ENCODE measurements at regions not wholly inside any gene's neighbourhood (a gene's known extent, or its start where the extent isn't known, plus 50 kb on each side); places are given as distances from the start of the nearest gene placed in this dataset.
A peak's percentile ranks its signal among the peaks of the same experiment; 100 is the strongest.

GRCh38 chr3:152202976-152203626 lies 65.6 kb upstream of the MBNL1 start:
- Histone ChIP-seq H2BK15ac (ENCODE audit: low read depth, poor library complexity, severe bottlenecking) (no peak overlapping the region), H3K27ac (ENCODE audit: low read length, poor library complexity, severe bottlenecking) (peak overlapping the region; percentile 84), H2AK5ac (ENCODE audit: low read length, severe bottlenecking) (no peak overlapping the region), H3K9me3 (ENCODE audit: control insufficient read depth, low read length) (no peaks in the 10 kb centered on the region), H3K14ac (ENCODE audit: low read length in 2 of 2) (no peak overlapping the region), H3K9ac (ENCODE audit: low read length) (peak overlapping the region; percentile 83), H3K36me3 (ENCODE audit: control insufficient read depth in 1 of 2, insufficient read depth in 2 of 2, low read depth in 1 of 2, low read length in 2 of 2) (no peaks in the 10 kb centered on the region), H2BK5ac (ENCODE audit: low read depth, low read length, poor library complexity, severe bottlenecking) (no peak overlapping the region), H3K18ac (ENCODE audit: low read depth in 1 of 2, low read length in 2 of 2) (no peak overlapping the region), H3K23ac (ENCODE audit: low read length in 2 of 2) (no peak overlapping the region), H2BK12ac (ENCODE audit: low read length in 2 of 2) (no peak overlapping the region), H3K4me1 (ENCODE audit: control insufficient read depth, insufficient read depth, low read depth, low read length) (peaks cover 2% of the 10 kb centered on the region), H3K79me1 (replicated peaks; ENCODE audit: low read length, poor library complexity, severe bottlenecking) (peaks cover 2% of the 10 kb centered on the region), H4K91ac (ENCODE audit: low read length) (no peak overlapping the region), H4K8ac (ENCODE audit: low read length) (no peak overlapping the region), H3K4me3 (ENCODE audit: insufficient read depth in 1 of 2, low read depth in 1 of 2, low read length in 2 of 2) (peak overlapping the region in 1 of 2 experiments; percentile 33), H3K4ac (ENCODE audit: low read depth in 1 of 2, low read length in 2 of 2) (no peak overlapping the region), H2AFZ (ENCODE audit: low read depth, low read length) (no peak overlapping the region), H3K27me3 (ENCODE audit: control insufficient read depth in 1 of 2, insufficient read depth in 1 of 2, low read length in 2 of 2) (no peaks in the 10 kb centered on the region), H2BK120ac (ENCODE audit: low read depth, low read length) (no peak overlapping the region), H3K4me2 (ENCODE audit: low read length, poor library complexity, severe bottlenecking) (no peak overlapping the region)
- 100% methylated on average over 1 of the region's 3 CpGs for WGBS
- no peak for DNase-seq

- Histone ChIP-seq H3K4me2 (ENCODE audit: low read length, poor library complexity, severe bottlenecking) (no peak overlapping the region), H2BK12ac (ENCODE audit: low read length in 2 of 2) (no peak overlapping the region), H2BK5ac (ENCODE audit: low read depth, low read length, poor library complexity, severe bottlenecking) (no peak overlapping the region), H3K18ac (ENCODE audit: low read depth in 1 of 2, low read length in 2 of 2) (no peak overlapping the region), H3K79me1 (replicated peaks; ENCODE audit: low read length, poor library complexity, severe bottlenecking) (peaks cover 2% of the 10 kb centered on the region), H2BK15ac (ENCODE audit: low read depth, poor library complexity, severe bottlenecking) (no peak overlapping the region), H3K23ac (ENCODE audit: low read length in 2 of 2) (no peak overlapping the region), H3K14ac (ENCODE audit: low read length in 2 of 2) (no peak overlapping the region), H3K4me1 (ENCODE audit: control insufficient read depth, insufficient read depth, low read depth, low read length) (peaks cover 2% of the 10 kb centered on the region), H3K4ac (ENCODE audit: low read depth in 1 of 2, low read length in 2 of 2) (no peak overlapping the region), H4K8ac (ENCODE audit: low read length) (no peak overlapping the region), H3K9me3 (ENCODE audit: control insufficient read depth, low read length) (no peaks in the 10 kb centered on the region), H2AK5ac (ENCODE audit: low read length, severe bottlenecking) (no peak overlapping the region), H4K91ac (ENCODE audit: low read length) (no peak overlapping the region), H3K9ac (ENCODE audit: low read length) (peak overlapping the region; percentile 83), H3K27ac (ENCODE audit: low read length, poor library complexity, severe bottlenecking) (peak overlapping the region; percentile 84), H3K36me3 (ENCODE audit: control insufficient read depth in 1 of 2, insufficient read depth in 2 of 2, low read depth in 1 of 2, low read length in 2 of 2) (no peaks in the 10 kb centered on the region), H3K27me3 (ENCODE audit: control insufficient read depth in 1 of 2, insufficient read depth in 1 of 2, low read length in 2 of 2) (no peaks in the 10 kb centered on the region), H3K4me3 (ENCODE audit: insufficient read depth in 1 of 2, low read depth in 1 of 2, low read length in 2 of 2) (peak overlapping the region in 1 of 2 experiments; percentile 33), H2BK120ac (ENCODE audit: low read depth, low read length) (no peak overlapping the region), H2AFZ (ENCODE audit: low read depth, low read length) (no peak overlapping the region)
- DNase-seq: no peak
- no CpG with 5 or more reads among the region's 1 CpG for WGBS
Measured at GRCh38 chr3:152203652-152204051, 65.1 kb upstream of the MBNL1 start.

- peak overlapping the region; percentile 83 for H3K9ac ChIP-seq (ENCODE audit: low read length)
- H4K8ac ChIP-seq (ENCODE audit: low read length): no peak overlapping the region
- H3K4me2 ChIP-seq (ENCODE audit: low read length, poor library complexity, severe bottlenecking): no peak overlapping the region
- no peak overlapping the region for H2BK15ac ChIP-seq (ENCODE audit: low read depth, poor library complexity, severe bottlenecking)
- no peak overlapping the region for H2AK5ac ChIP-seq (ENCODE audit: low read length, severe bottlenecking)
- peaks cover 2% of the 10 kb centered on the region for H3K79me1 ChIP-seq (replicated peaks; ENCODE audit: low read length, poor library complexity, severe bottlenecking)
- no CpG with 5 or more reads among the region's 2 CpGs for WGBS
- H4K91ac ChIP-seq (ENCODE audit: low read length): no peak overlapping the region
- no peaks in the 10 kb centered on the region for H3K9me3 ChIP-seq (ENCODE audit: control insufficient read depth, low read length)
- H2BK120ac ChIP-seq (ENCODE audit: low read depth, low read length): no peak overlapping the region
- H2AFZ ChIP-seq (ENCODE audit: low read depth, low read length): no peak overlapping the region
- no peaks in the 10 kb centered on the region for H3K36me3 ChIP-seq (ENCODE audit: control insufficient read depth in 1 of 2, insufficient read depth in 2 of 2, low read depth in 1 of 2, low read length in 2 of 2)
- H3K4me1 ChIP-seq (ENCODE audit: control insufficient read depth, insufficient read depth, low read depth, low read length): peaks cover 2% of the 10 kb centered on the region
- no peak overlapping the region for H3K18ac ChIP-seq (ENCODE audit: low read depth in 1 of 2, low read length in 2 of 2)
- H2BK5ac ChIP-seq (ENCODE audit: low read depth, low read length, poor library complexity, severe bottlenecking): no peak overlapping the region
- H3K27me3 ChIP-seq (ENCODE audit: control insufficient read depth in 1 of 2, insufficient read depth in 1 of 2, low read length in 2 of 2): no peaks in the 10 kb centered on the region
- H2BK12ac ChIP-seq (ENCODE audit: low read length in 2 of 2): no peak overlapping the region
- H3K4me3 ChIP-seq (ENCODE audit: insufficient read depth in 1 of 2, low read depth in 1 of 2, low read length in 2 of 2): no peak overlapping the region
- H3K4ac ChIP-seq (ENCODE audit: low read depth in 1 of 2, low read length in 2 of 2): no peak overlapping the region
- H3K23ac ChIP-seq (ENCODE audit: low read length in 2 of 2): no peak overlapping the region
- DNase-seq: no peak
- no peak overlapping the region for H3K14ac ChIP-seq (ENCODE audit: low read length in 2 of 2)
- H3K27ac ChIP-seq (ENCODE audit: low read length, poor library complexity, severe bottlenecking): peak overlapping the region; percentile 74
Measured at GRCh38 chr3:152204218-152204617, 64.5 kb upstream of the MBNL1 start.

- no CpG with 5 or more reads among the region's 3 CpGs for WGBS
- H3K23ac ChIP-seq (ENCODE audit: low read length in 2 of 2): no peak overlapping the region
Measured at GRCh38 chr3:152205097-152205593, 63.6 kb upstream of the MBNL1 start.

More at GRCh38 chr3:152205097-152205593, 63.6 kb upstream of the MBNL1 start:
- H3K18ac ChIP-seq (ENCODE audit: low read depth in 1 of 2, low read length in 2 of 2): no peak overlapping the region
- peak overlapping the region; percentile 55 for H3K4me2 ChIP-seq (ENCODE audit: low read length, poor library complexity, severe bottlenecking)
- H3K36me3 ChIP-seq (ENCODE audit: control insufficient read depth in 1 of 2, insufficient read depth in 2 of 2, low read depth in 1 of 2, low read length in 2 of 2): no peaks in the 10 kb centered on the region
- H3K79me1 ChIP-seq (replicated peaks; ENCODE audit: low read length, poor library complexity, severe bottlenecking): peaks cover 2% of the 10 kb centered on the region
- no peak for DNase-seq
- no peaks in the 10 kb centered on the region for H3K27me3 ChIP-seq (ENCODE audit: control insufficient read depth in 1 of 2, insufficient read depth in 1 of 2, low read length in 2 of 2)
- no peaks in the 10 kb centered on the region for H3K9me3 ChIP-seq (ENCODE audit: control insufficient read depth, low read length)
- no peak overlapping the region for H3K4ac ChIP-seq (ENCODE audit: low read depth in 1 of 2, low read length in 2 of 2)
- H2BK5ac ChIP-seq (ENCODE audit: low read depth, low read length, poor library complexity, severe bottlenecking): no peak overlapping the region
- peaks cover 2% of the 10 kb centered on the region for H3K4me1 ChIP-seq (ENCODE audit: control insufficient read depth, insufficient read depth, low read depth, low read length)
- no peak overlapping the region for H2AK5ac ChIP-seq (ENCODE audit: low read length, severe bottlenecking)
- peak overlapping the region; percentile 52 for H3K27ac ChIP-seq (ENCODE audit: low read length, poor library complexity, severe bottlenecking)
- no peak overlapping the region for H2AFZ ChIP-seq (ENCODE audit: low read depth, low read length)
- H2BK12ac ChIP-seq (ENCODE audit: low read length in 2 of 2): no peak overlapping the region
- H3K4me3 ChIP-seq (ENCODE audit: insufficient read depth in 1 of 2, low read depth in 1 of 2, low read length in 2 of 2): no peak overlapping the region
- no peak overlapping the region for H4K8ac ChIP-seq (ENCODE audit: low read length)
- H4K91ac ChIP-seq (ENCODE audit: low read length): no peak overlapping the region
- no peak overlapping the region for H3K9ac ChIP-seq (ENCODE audit: low read length)
- H2BK120ac ChIP-seq (ENCODE audit: low read depth, low read length): no peak overlapping the region
- no peak overlapping the region for H2BK15ac ChIP-seq (ENCODE audit: low read depth, poor library complexity, severe bottlenecking)
- no peak overlapping the region for H3K14ac ChIP-seq (ENCODE audit: low read length in 2 of 2)
